Naive thymus-derived CD4-positive, alpha-beta T cell (primary cell): ENCODE measurements at regions not wholly inside any gene's neighbourhood (a gene's known extent, or its start where the extent isn't known, plus 50 kb on each side); places are given as distances from the start of the nearest gene placed in this dataset.

Source experiments
- ATAC-seq: fragments of 150-1000 bp; cut with Tn5 transposase; 2 replicates; pipeline ENCODE4 v1.10.0; 2021; ENCODE audit warnings: mild to moderate bottlenecking, moderate library complexity
- CTCF ChIA-PET: fragments of 350-600 bp; sonication (Branson Sonifier 250); formaldehyde crosslinking; loops from one replicate; lab custom pipeline; 2021; ENCODE audit warnings: antibody characterized with exemption; lab: Charles Lee
- POLR2A ChIA-PET: fragments of 350-600 bp; sonication (Branson Sonifier 250); formaldehyde crosslinking; loops from one replicate; lab custom pipeline; 2021; ENCODE audit warnings: antibody characterized with exemption, inconsistent platforms; lab: Charles Lee
- DNase-seq, 9 donors: peaks; one replicate each; pipeline versions ENCODE4 v3.0.0 to v3.0.0-alpha.2; 2020 to 2022; ENCODE audit warnings: mixed read lengths in 1 of 9
- H3K27ac ChIP-seq: one replicate; pipeline ENCODE4 v1.7.0; 2013; ENCODE audit warnings: mild to moderate bottlenecking, low read depth, low read length, moderate library complexity
- H3K27me3 ChIP-seq, 2 donors: one replicate each; pipeline ENCODE4 v1.7.0; 2013; ENCODE audit warnings: low read length in 2 of 2, mild to moderate bottlenecking in 2 of 2, moderate library complexity in 2 of 2; ENCODE audit not compliant: control insufficient read depth in 2 of 2, insufficient read depth in 2 of 2
- H3K36me3 ChIP-seq, 3 experiments: 1 replicate in 2 of 3; 2 replicates in 1 of 3; pipeline ENCODE4 v1.7.0; 2013; ENCODE audit warnings: low read length in 3 of 3, mild to moderate bottlenecking in 3 of 3, moderate library complexity in 1 of 3; ENCODE audit not compliant: insufficient read depth in 3 of 3, control insufficient read depth in 2 of 3
- H3K4me1 ChIP-seq, 2 donors: one replicate each; pipeline ENCODE4 v1.7.0; 2013; ENCODE audit warnings: low read length in 2 of 2, mild to moderate bottlenecking in 2 of 2, moderate library complexity in 1 of 2; ENCODE audit not compliant: control insufficient read depth in 2 of 2, insufficient read depth in 2 of 2
- H3K4me3 ChIP-seq: 2 replicates; pipeline ENCODE4 v1.7.0; 2013; ENCODE audit warnings: mild to moderate bottlenecking, low read length
- H3K9me3 ChIP-seq, 3 experiments: 1 replicate in 2 of 3; 2 replicates in 1 of 3; pipeline ENCODE4 v1.7.0; 2013; ENCODE audit warnings: low read length in 3 of 3; ENCODE audit not compliant: control insufficient read depth in 2 of 3
- H3K27ac Mint-ChIP-seq, 9 donors: one replicate each; pipeline ENCODE4 v1.8.0; 2020 to 2022; ENCODE audit warnings: mixed read lengths in 9 of 9, mild to moderate bottlenecking in 8 of 9, moderate library complexity in 5 of 9, inconsistent platforms in 2 of 9
- H3K27me3 Mint-ChIP-seq, 5 donors: one replicate each; pipeline ENCODE4 v1.8.0; 2021 to 2022; ENCODE audit warnings: mixed read lengths in 5 of 5, mild to moderate bottlenecking in 1 of 5
- H3K36me3 Mint-ChIP-seq, 5 donors: one replicate each; pipeline ENCODE4 v1.8.0; 2020 to 2022; ENCODE audit warnings: mixed read lengths in 5 of 5, mild to moderate bottlenecking in 3 of 5, inconsistent platforms in 1 of 5
- H3K4me1 Mint-ChIP-seq, 7 donors: one replicate each; pipeline ENCODE4 v1.8.0; 2020 to 2022; ENCODE audit warnings: mixed read lengths in 7 of 7, mild to moderate bottlenecking in 3 of 7, inconsistent platforms in 1 of 7
- H3K4me3 Mint-ChIP-seq, 10 donors: one replicate each; pipeline ENCODE4 v1.8.0; 2020 to 2022; ENCODE audit warnings: mild to moderate bottlenecking in 10 of 10, mixed read lengths in 10 of 10, moderate library complexity in 6 of 10, inconsistent platforms in 2 of 10
- H3K9me3 Mint-ChIP-seq, 11 donors: one replicate each; pipeline ENCODE4 v1.8.0; 2020 to 2022; ENCODE audit warnings: mixed read lengths in 11 of 11, mild to moderate bottlenecking in 4 of 11, inconsistent platforms in 1 of 11, moderate library complexity in 1 of 11
- intact Hi-C, 2 donors: fragments of 100-400 bp; cut with micrococcal nuclease; formaldehyde crosslinking; loops; one replicate each; pipeline ENCODE4 v1.15.1; 2023

GRCh38 chr19:31118986-31119385 is 230.2 kb downstream of the TSHZ3 start:
- Mint-ChIP-seq H3K4me1 (peaks cover 0 to 2% (median 0%) of the 10 kb centered on the region in 7 donors), H3K36me3 (no peaks in the 10 kb centered on the region), H3K4me3 (no peak overlapping the region), H3K9me3 (no peaks in the 10 kb centered on the region), H3K27ac (no peak overlapping the region), H3K27me3 (peaks cover 0 to 12% (median 4%) of the 10 kb centered on the region in 5 donors)
- no peak for DNase-seq
- intact Hi-C loops: no loop called here
- Histone ChIP-seq H3K9me3 (no peaks in the 10 kb centered on the region), H3K27me3 (no peaks in the 10 kb centered on the region), H3K27ac (no peak overlapping the region), H3K36me3 (no peaks in the 10 kb centered on the region), H3K4me3 (no peak overlapping the region), H3K4me1 (no peaks in the 10 kb centered on the region)
- ATAC-seq: no peak
- POLR2A ChIA-PET: no interaction called here
- CTCF ChIA-PET: no interaction called here

- DNase-seq (no peak), ATAC-seq (peak; percentile 34)
- Histone ChIP-seq H3K36me3 (no peaks in the 10 kb centered on the region), H3K27me3 (no peaks in the 10 kb centered on the region), H3K27ac (no peak overlapping the region), H3K9me3 (no peaks in the 10 kb centered on the region), H3K4me1 (no peaks in the 10 kb centered on the region), H3K4me3 (no peak overlapping the region)
- intact Hi-C loops: no loop called here
- Mint-ChIP-seq H3K27me3 (peaks cover 0 to 16% (median 5%) of the 10 kb centered on the region in 5 donors), H3K9me3 (no peaks in the 10 kb centered on the region), H3K36me3 (no peaks in the 10 kb centered on the region), H3K4me1 (peaks cover 0 to 2% (median 0%) of the 10 kb centered on the region in 7 donors), H3K4me3 (no peak overlapping the region), H3K27ac (no peak overlapping the region)
- ChIA-PET POLR2A (no interaction called here), CTCF (no interaction called here)
These were observed 230.8 kb downstream of the TSHZ3 start for GRCh38 chr19:31118287-31118955.

- H3K4me3 Mint-ChIP-seq: no peak overlapping the region
- intact Hi-C loops: no loop called here
- H3K4me1 ChIP-seq: no peaks in the 10 kb centered on the region
- no peaks in the 10 kb centered on the region for H3K27me3 ChIP-seq
- H3K27me3 Mint-ChIP-seq: peaks cover 12 to 45% (median 25%) of the 10 kb centered on the region in 5 donors
- no peak overlapping the region for H3K27ac Mint-ChIP-seq
- peaks cover 3 to 6% (median 4%) of the 10 kb centered on the region in 7 donors for H3K4me1 Mint-ChIP-seq
- ChIA-PET POLR2A (no interaction called here), CTCF (no interaction called here)
- no peak for ATAC-seq
- no peak for DNase-seq
- H3K9me3 ChIP-seq: no peaks in the 10 kb centered on the region
- no peak overlapping the region for H3K4me3 ChIP-seq
- H3K36me3 Mint-ChIP-seq: no peaks in the 10 kb centered on the region
- no peaks in the 10 kb centered on the region for H3K36me3 ChIP-seq
- H3K9me3 Mint-ChIP-seq: no peaks in the 10 kb centered on the region
- no peak overlapping the region for H3K27ac ChIP-seq
These were observed 234.7 kb downstream of the TSHZ3 start for GRCh38 chr19:31114585-31114984.

DNA sequence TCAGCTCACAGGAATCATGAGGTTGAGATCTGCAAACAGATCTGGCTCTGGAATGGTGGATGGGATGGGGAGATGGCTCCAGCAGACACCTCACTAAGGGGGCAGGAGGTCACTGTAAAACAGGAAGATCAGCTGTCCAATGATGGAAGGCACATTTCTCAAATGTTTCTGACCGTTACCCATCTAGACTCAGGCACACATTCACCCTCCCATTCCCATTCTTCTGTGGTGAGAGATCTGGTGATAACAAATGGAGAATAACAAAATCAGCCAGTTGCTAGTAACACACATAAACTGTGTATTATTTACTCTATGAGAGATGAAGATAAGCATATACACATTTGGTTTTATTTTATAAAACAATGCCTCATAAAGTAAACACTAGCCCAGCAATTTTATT is 235.9 kb downstream of the TSHZ3 start:
- Histone ChIP-seq H3K4me1 (no peaks in the 10 kb centered on the region), H3K27ac (no peak overlapping the region), H3K36me3 (no peaks in the 10 kb centered on the region), H3K4me3 (no peak overlapping the region), H3K27me3 (no peaks in the 10 kb centered on the region), H3K9me3 (no peaks in the 10 kb centered on the region)
- no peaks in the 10 kb centered on the region for H3K9me3 Mint-ChIP-seq
- intact Hi-C loops: no loop called here
- H3K4me3 Mint-ChIP-seq: peak overlapping the region in 1 of 10 donors; percentile 27
- H3K36me3 Mint-ChIP-seq: no peaks in the 10 kb centered on the region
- ATAC-seq (no peak), DNase-seq (no peak)
- peaks cover 5 to 12% (median 10%) of the 10 kb centered on the region in 7 donors for H3K4me1 Mint-ChIP-seq
- ChIA-PET CTCF (no interaction called here), POLR2A (no interaction called here)
- peaks cover 12 to 51% (median 25%) of the 10 kb centered on the region in 5 donors for H3K27me3 Mint-ChIP-seq
- H3K27ac Mint-ChIP-seq: no peak overlapping the region

DNA sequence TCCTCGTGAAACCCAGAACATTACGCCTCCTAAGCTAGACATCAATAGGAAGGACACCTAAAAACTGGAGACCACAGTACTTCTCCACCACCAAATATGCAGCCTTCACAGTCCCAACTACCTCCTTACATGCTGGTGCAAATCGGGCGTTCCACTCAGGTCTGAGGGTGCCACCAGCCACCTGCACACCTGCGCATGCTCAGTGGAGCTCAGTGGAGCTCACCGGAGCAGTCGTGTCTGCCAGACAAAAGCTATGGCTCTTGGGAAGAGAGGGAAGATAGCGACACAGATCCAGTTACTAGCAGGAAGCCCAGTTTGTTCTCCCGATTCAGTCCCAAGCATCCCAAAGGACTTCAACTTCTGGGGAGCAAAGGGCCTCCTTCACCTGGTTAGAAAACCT is 237.1 kb downstream of the TSHZ3 start:
- POLR2A ChIA-PET: no interaction called here
- DNase-seq: no peak
- Mint-ChIP-seq H3K4me3 (no peak overlapping the region), H3K27ac (no peak overlapping the region), H3K36me3 (no peaks in the 10 kb centered on the region), H3K9me3 (no peaks in the 10 kb centered on the region), H3K4me1 (peaks cover 5 to 12% (median 9%) of the 10 kb centered on the region in 7 donors), H3K27me3 (peaks cover 14 to 51% (median 29%) of the 10 kb centered on the region in 5 donors)
- H3K4me3 ChIP-seq: no peak overlapping the region
- no peaks in the 10 kb centered on the region for H3K4me1 ChIP-seq
- no peaks in the 10 kb centered on the region for H3K36me3 ChIP-seq
- no peaks in the 10 kb centered on the region for H3K27me3 ChIP-seq
- no peak for ATAC-seq
- no peaks in the 10 kb centered on the region for H3K9me3 ChIP-seq
- intact Hi-C loops: no loop called here
- no peak overlapping the region for H3K27ac ChIP-seq
- CTCF ChIA-PET: no interaction called here

DNA sequence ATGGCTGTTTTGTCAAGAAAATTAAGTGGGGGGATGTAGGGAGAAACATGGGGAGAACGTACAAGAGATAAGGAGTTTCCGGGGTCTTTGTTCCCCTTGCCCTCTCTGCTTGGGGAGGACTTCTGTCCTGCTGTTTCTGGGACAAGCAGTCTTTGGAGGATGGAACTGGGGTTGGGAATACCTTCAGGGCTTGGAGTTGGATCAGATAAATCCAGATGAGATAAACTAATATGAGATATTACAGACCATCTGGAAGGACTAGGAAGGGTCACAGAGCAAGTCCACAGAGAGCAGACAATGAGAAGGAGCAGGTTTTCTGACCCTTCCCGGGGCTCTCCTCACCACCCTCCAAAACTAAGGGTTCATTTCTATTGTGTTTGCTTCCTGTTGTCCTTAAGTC is 237.5 kb downstream of the TSHZ3 start:
- intact Hi-C loops: no loop called here
- H3K27ac ChIP-seq: no peak overlapping the region
- ChIA-PET POLR2A (no interaction called here), CTCF (no interaction called here)
- Mint-ChIP-seq H3K27ac (no peak overlapping the region), H3K4me3 (no peak overlapping the region), H3K27me3 (peaks cover 15 to 48% (median 29%) of the 10 kb centered on the region in 5 donors), H3K4me1 (peaks cover 5 to 12% (median 9%) of the 10 kb centered on the region in 7 donors), H3K9me3 (no peaks in the 10 kb centered on the region), H3K36me3 (no peaks in the 10 kb centered on the region)
- no peak overlapping the region for H3K4me3 ChIP-seq
- no peaks in the 10 kb centered on the region for H3K9me3 ChIP-seq
- no peaks in the 10 kb centered on the region for H3K27me3 ChIP-seq
- ATAC-seq (no peak), DNase-seq (no peak)
- H3K4me1 ChIP-seq: no peaks in the 10 kb centered on the region
- H3K36me3 ChIP-seq: no peaks in the 10 kb centered on the region

- Mint-ChIP-seq H3K4me1 (peaks cover 5 to 12% (median 9%) of the 10 kb centered on the region in 7 donors), H3K27ac (no peak overlapping the region), H3K36me3 (no peaks in the 10 kb centered on the region), H3K9me3 (no peaks in the 10 kb centered on the region), H3K4me3 (no peak overlapping the region), H3K27me3 (peaks cover 15 to 52% (median 29%) of the 10 kb centered on the region in 5 donors)
- ChIA-PET POLR2A (no interaction called here), CTCF (no interaction called here)
- Histone ChIP-seq H3K4me1 (no peaks in the 10 kb centered on the region), H3K4me3 (no peak overlapping the region), H3K27me3 (no peaks in the 10 kb centered on the region), H3K9me3 (no peaks in the 10 kb centered on the region), H3K27ac (no peak overlapping the region), H3K36me3 (no peaks in the 10 kb centered on the region)
- DNase-seq (no peak), ATAC-seq (no peak)
- intact Hi-C loops: loop anchor here in 1 of 2 donors (1.0 kb wide), 1 partner anchor 247 kb away; no protein-coding TSS in a partner anchor
These were observed 238.9 kb downstream of the TSHZ3 start for GRCh38 chr19:31110336-31110735.
